SJSA1 (cell line): ENCODE measurements at regions not wholly inside any gene's neighbourhood (a gene's known extent, or its start where the extent isn't known, plus 50 kb on each side); places are given as distances from the start of the nearest gene placed in this dataset.

Source experiments
- DNase-seq, 2 experiments: peaks; one replicate each; pipeline ENCODE4 v3.0.0-alpha.2; 2015 to 2020; ENCODE audit warnings: low spot score in 2 of 2, low read depth in 1 of 2
- H3K27ac ChIP-seq: fragments of 250-450 bp; sonication (Bioruptor Pico); 2 replicates; pipeline ENCODE4 v1.5.1; 2020; ENCODE audit warnings: mild to moderate bottlenecking, moderate library complexity
- H3K27me3 ChIP-seq: fragments of 250-450 bp; sonication (Bioruptor Pico); replicated peaks from 2 replicates; pipeline ENCODE4 v1.5.1; 2020; ENCODE audit warnings: mild to moderate bottlenecking, moderate library complexity
- H3K36me3 ChIP-seq: fragments of 250-450 bp; sonication (Bioruptor Pico); 2 replicates; pipeline ENCODE4 v1.5.1; 2020; ENCODE audit warnings: mild to moderate bottlenecking
- H3K4me1 ChIP-seq: fragments of 250-450 bp; sonication (Bioruptor Pico); replicated peaks from 2 replicates; pipeline ENCODE4 v1.6.1; 2021; ENCODE audit warnings: mild to moderate bottlenecking
- H3K4me3 ChIP-seq: fragments of 250-450 bp; sonication (Bioruptor Pico); 2 replicates; pipeline ENCODE4 v1.5.1; 2020; ENCODE audit warnings: mild to moderate bottlenecking
- H3K9me3 ChIP-seq: fragments of 250-450 bp; sonication (Bioruptor Pico); replicated peaks from 2 replicates; pipeline ENCODE4 v1.5.1; 2020; ENCODE audit warnings: mild to moderate bottlenecking

DNA sequence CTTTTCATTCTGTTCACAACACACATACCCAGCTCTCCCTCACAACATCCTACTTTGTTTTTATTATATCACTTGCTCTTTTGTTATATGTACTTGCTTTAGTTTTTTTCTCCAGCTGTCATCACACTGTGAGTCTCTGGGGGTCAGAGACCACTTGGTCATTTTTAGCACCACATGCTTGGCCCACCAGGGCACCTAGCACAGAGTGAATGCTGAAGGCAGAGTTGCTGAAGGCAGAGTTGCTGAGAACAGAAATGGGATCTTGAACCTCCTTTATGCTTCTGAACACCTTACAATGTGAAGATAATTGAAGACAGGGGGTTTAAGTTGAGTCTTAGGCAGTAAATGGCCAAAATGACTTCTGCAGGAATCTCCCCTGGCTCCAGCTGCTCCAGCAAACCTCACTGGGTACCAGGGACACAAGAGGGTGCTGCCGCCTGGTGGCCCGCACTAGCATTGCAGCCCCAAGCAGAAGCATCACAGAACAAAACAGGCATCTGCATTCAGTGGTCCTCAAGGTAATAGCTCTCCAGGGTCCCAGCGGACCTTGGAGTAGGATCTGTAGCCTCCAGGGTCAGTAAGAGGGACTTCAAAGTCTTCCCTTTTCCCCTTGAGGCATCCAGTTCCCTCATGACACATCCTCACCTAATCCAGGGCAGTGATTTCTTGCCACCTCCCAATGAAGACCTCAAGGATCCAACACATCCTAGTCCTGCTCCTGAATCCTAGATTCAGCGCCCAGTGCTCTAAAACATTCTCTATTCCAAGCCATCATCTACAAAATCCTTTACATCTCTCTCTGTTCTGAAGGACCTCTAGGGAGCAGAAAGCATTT lies 1972.6 kb downstream of the TP53TG3F start:
- Histone ChIP-seq H3K9me3 (0 out of 2 replicates have a peak, but pooled peaks cover 4% of the 10 kb centered on the region), H3K27me3 (no peaks in the 10 kb centered on the region)
- no peak for DNase-seq

DNA sequence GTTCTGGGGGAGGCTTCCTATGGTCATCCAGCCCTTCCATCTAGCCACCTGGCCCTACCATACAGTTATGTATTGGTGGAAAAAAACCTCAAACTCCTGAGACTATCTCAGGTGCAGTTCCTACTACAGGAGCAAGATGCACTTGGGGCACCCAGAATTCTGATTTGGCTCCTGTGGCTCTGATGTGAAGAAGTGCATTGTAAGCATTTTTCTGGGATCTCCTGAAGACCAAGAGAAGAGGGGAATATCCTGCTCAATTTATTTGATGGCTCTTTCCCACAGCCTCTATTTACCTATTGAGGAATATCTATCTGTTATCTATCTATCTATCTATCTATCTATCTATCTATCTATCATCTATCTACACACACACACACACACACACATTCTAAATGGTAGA lies 1981.5 kb downstream of the TP53TG3F start:
- no peak for DNase-seq

More for the DNA sequence above, 1972.6 kb downstream of the TP53TG3F start:
- H3K27ac ChIP-seq: no peak overlapping the region
- no peaks in the 10 kb centered on the region for H3K4me1 ChIP-seq
- H3K4me3 ChIP-seq: no peak overlapping the region
- H3K36me3 ChIP-seq: no peaks in the 10 kb centered on the region

DNA sequence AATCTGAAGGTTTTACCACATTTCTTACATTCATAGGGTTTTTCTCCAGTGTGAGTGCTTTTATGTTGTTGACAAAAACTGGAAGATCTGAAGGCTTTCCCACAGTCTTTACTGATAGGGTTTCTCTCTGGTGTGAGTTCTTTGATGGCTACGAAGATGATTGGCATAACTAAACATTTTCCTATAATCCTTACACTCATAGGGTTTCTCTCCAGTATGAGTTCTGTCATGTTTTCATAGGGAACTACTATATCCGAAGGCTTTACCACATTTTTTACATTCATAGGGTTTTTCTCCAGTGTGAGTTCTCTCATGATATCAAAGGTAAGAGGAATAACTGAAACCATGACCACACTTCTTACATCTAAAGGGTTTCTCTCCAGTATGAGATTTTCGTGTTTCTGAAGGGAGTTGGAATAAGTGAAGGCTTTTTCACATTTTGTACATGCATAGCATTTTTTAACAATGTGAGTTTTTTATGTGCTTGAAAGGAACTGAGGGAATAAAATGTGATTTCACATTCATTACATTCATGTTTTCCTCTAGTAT lies 1987.7 kb downstream of the TP53TG3F start:
- Histone ChIP-seq H3K27me3 (no peaks in the 10 kb centered on the region), H3K4me3 (no peak overlapping the region), H3K27ac (no peak overlapping the region), H3K36me3 (no peaks in the 10 kb centered on the region), H3K9me3 (peaks cover 5% of the 10 kb centered on the region), H3K4me1 (no peaks in the 10 kb centered on the region)
- no peak for DNase-seq

More for the DNA sequence above, 1981.5 kb downstream of the TP53TG3F start:
- 0 out of 2 replicates have a peak, but pooled peaks cover 4% of the 10 kb centered on the region for H3K9me3 ChIP-seq
- H3K27ac ChIP-seq: no peak overlapping the region
- H3K36me3 ChIP-seq: no peaks in the 10 kb centered on the region
- H3K27me3 ChIP-seq: no peaks in the 10 kb centered on the region
- H3K4me3 ChIP-seq: no peak overlapping the region
- no peaks in the 10 kb centered on the region for H3K4me1 ChIP-seq

DNA sequence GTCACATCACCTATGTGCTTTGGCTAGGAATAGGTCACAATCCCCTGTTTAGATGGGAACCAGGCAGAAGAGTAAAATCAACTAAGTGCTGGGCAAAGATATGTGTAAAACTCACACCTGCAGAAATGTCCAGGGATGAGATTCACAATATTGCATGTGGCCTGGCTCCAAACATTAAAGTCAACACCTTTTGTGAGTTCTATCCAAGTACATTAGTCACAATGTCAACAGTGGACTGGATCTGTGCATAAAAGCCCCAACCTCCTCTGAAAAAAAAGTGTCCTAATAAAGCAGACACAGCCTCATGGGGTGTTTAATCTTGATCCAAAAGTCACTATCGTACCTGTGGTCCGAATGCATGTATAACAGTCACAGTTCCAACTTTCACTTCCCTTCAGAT lies 1990.3 kb downstream of the TP53TG3F start:
- H3K4me1 ChIP-seq: no peaks in the 10 kb centered on the region
- no peak for DNase-seq
- H3K27ac ChIP-seq: no peak overlapping the region

DNA sequence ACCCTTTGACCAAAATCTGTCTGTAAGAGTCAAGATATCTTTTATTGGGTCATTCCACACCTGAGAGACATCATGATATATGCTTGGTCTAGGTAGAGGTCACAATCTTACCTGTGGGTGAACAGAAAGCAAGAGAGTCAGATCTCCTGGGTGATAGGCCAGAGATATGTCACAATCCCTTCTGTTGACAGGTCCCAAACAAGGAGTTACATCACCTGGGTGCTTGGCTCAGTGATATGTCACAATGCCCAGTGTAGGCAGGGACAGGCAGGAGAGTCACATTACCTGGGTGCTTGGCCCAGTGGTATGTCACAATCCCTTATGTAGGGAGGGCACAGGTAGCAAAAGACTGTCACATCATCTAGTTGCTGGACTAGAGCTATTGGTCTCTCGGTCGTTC lies 1991.2 kb downstream of the TP53TG3F start:
- Histone ChIP-seq H3K4me3 (no peak overlapping the region), H3K4me1 (no peaks in the 10 kb centered on the region), H3K9me3 (peaks cover 5% of the 10 kb centered on the region), H3K27me3 (no peaks in the 10 kb centered on the region), H3K36me3 (no peaks in the 10 kb centered on the region), H3K27ac (no peak overlapping the region)
- no peak for DNase-seq

More for the DNA sequence above, 1990.3 kb downstream of the TP53TG3F start:
- H3K4me3 ChIP-seq: no peak overlapping the region
- H3K27me3 ChIP-seq: no peaks in the 10 kb centered on the region
- H3K36me3 ChIP-seq: no peaks in the 10 kb centered on the region
- H3K9me3 ChIP-seq: peaks cover 5% of the 10 kb centered on the region

DNA sequence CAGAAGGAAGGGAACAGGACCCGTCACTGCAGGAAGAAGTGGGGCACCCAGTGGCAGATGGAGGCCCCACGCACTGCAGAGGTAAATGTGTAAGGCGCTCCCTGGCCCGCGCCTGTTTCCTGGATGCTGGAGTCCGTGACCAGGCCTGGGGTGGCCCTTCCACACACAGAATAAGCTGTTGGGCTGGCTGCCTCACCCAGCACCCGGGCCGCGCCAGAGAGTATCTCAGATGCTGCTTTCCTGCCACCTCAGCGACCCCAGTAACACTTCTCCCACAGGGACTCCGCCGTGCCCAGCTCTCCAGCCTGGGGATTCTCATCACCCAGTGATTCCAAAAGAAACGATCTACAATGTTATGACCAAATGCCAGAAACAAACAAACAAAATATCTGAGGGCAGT lies 1993.1 kb downstream of the TP53TG3F start:
- Histone ChIP-seq H3K9me3 (peaks cover 2% of the 10 kb centered on the region), H3K4me3 (no peak overlapping the region)

DNA sequence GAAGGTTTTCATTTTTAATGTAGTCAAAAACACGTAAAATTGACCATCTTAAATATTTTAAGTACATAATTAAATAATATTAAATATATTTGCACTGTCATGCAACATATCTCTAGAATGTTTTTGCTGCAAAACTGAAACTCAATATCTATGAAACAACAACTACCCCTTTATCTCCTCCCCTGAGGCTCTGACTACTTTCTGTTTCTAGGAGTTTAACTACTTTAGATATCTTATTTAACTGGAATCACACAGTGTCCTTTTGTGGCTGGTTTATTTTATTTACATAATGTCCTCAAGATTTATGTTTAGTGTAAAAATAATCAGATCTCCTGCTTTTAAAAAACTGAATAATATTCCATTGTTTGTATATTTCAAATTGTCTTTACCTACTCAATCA lies 2003.9 kb downstream of the TP53TG3F start:
- 0 out of 2 replicates have a peak, but pooled peaks cover 9% of the 10 kb centered on the region for H3K9me3 ChIP-seq
- no peak overlapping the region for H3K4me3 ChIP-seq
- no peaks in the 10 kb centered on the region for H3K27me3 ChIP-seq
- H3K27ac ChIP-seq: no peak overlapping the region
- H3K36me3 ChIP-seq: no peaks in the 10 kb centered on the region
- no peak for DNase-seq
- no peaks in the 10 kb centered on the region for H3K4me1 ChIP-seq

More for the DNA sequence above, 1993.1 kb downstream of the TP53TG3F start:
- Histone ChIP-seq H3K27ac (no peak overlapping the region), H3K4me1 (no peaks in the 10 kb centered on the region), H3K36me3 (no peaks in the 10 kb centered on the region), H3K27me3 (no peaks in the 10 kb centered on the region)
- DNase-seq: no peak

DNA sequence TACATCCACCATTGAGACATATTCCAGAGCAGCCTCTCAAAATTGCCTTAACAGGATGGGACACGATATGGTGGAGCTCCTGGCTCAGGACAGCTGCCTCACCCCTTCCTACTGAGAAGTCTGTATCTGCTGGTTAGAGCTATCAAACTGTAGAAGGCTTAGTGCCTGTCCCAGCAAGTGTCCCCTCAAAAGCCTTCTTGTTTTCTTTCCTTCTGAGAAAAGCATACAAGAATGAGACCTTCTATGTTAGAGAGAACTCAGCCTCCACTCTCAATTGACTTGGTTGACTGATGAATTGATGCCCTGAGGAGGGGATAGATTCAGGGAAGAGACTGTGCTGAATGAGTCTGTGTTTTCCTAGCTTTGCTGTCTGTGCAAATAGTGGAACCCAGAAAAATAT lies 2020.9 kb downstream of the TP53TG3F start:
- Histone ChIP-seq H3K27me3 (no peaks in the 10 kb centered on the region), H3K4me1 (no peaks in the 10 kb centered on the region), H3K36me3 (no peaks in the 10 kb centered on the region), H3K27ac (no peak overlapping the region), H3K9me3 (no peaks in the 10 kb centered on the region; the same call in 1 of the 2 replicates), H3K4me3 (no peak overlapping the region)
- no peak for DNase-seq

DNA sequence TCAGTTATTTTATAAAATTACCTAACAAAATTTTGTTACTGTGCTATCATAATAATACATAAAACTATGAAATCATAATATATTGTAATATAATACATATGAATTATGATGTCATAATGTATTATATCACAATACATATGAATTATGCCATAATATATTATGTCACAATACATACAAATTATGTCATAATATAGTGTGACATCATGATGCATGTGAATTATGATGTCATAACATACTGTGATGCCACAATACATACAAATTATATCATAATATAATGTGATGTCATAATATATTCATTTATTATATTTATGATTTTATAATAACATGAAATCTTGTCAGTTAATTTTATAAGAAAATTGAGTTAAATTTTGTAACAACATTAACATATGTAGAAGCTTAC lies 2021.6 kb downstream of the TP53TG3F start:
- H3K4me3 ChIP-seq: no peak overlapping the region
- H3K27ac ChIP-seq: no peak overlapping the region
- no peaks in the 10 kb centered on the region for H3K36me3 ChIP-seq
- no peaks in the 10 kb centered on the region; the same call in 1 of the 2 replicates for H3K9me3 ChIP-seq
- no peaks in the 10 kb centered on the region for H3K27me3 ChIP-seq
- no peak for DNase-seq
- no peaks in the 10 kb centered on the region for H3K4me1 ChIP-seq

DNA sequence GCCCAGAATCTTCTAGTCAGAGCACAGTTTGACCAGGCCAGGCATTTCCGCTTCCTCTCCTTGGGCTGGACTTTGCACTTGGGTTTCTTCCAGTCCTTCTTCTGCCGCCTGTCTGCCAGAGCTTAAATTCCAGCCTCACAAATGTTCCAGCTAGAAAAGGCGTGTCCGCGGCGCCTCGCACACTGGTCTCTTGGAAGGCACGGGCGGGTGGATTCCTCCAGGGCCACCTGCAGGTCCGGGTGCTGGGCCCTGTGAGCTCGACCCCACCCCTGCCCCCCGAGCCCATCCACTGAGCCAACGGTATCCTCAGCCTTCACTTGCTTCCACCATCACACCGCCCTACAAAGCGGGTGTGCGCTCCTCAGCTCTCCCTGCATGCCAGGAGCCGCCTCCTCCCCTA lies 2026.5 kb downstream of the TP53TG3F start:
- Histone ChIP-seq H3K27me3 (no peaks in the 10 kb centered on the region), H3K36me3 (no peaks in the 10 kb centered on the region), H3K27ac (no peak overlapping the region), H3K4me1 (no peaks in the 10 kb centered on the region), H3K9me3 (peaks cover 4% of the 10 kb centered on the region; the same call in 1 of the 2 replicates), H3K4me3 (no peak overlapping the region)
- DNase-seq: no peak

DNA sequence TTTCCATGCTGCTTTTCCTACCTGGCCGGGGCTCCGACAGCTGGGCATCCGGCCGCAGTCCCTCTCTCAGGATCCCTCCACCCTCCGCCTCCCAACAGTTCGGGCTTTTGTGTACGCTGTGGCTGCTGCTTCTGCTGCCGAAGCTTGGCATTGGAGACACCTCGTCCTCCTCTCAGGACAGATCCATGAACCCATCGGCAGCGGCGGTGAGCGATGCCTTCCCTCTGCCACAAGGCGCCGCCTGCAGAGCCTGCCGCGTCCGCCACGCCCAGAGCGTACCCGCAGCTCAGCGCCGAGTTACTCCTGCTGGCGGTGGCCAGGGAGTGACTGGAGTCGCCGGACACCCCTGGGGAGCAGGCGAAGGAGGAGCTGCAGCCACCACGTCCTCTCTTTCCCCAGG lies 2032.8 kb downstream of the TP53TG3F start:
- no peaks in the 10 kb centered on the region for H3K4me1 ChIP-seq
- H3K27ac ChIP-seq: no peak overlapping the region
- H3K36me3 ChIP-seq: no peaks in the 10 kb centered on the region
- no peak for DNase-seq
- no peak overlapping the region for H3K4me3 ChIP-seq
- H3K27me3 ChIP-seq: no peaks in the 10 kb centered on the region
- peaks cover 4% of the 10 kb centered on the region; the same call in 1 of the 2 replicates for H3K9me3 ChIP-seq

DNA sequence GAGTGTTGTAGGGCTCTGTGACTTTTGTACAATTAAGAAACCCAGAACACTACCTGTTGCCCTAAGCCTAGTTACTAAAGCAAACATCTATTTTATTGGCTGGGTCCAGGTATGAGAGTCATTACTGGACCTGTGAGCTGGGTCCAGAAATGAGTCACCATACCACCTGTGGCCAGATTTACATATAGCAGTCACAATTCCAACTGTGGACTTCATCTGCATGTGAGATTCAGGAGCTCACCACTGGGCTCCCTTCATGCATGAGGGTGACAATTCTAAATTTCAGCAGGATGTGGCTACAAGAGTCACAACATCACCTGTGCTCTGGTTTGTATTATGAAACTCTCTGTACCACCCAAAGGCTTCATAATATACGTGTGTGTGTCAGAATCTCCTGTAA lies 2038.0 kb downstream of the TP53TG3F start:
- H3K27ac ChIP-seq: no peak overlapping the region

DNA sequence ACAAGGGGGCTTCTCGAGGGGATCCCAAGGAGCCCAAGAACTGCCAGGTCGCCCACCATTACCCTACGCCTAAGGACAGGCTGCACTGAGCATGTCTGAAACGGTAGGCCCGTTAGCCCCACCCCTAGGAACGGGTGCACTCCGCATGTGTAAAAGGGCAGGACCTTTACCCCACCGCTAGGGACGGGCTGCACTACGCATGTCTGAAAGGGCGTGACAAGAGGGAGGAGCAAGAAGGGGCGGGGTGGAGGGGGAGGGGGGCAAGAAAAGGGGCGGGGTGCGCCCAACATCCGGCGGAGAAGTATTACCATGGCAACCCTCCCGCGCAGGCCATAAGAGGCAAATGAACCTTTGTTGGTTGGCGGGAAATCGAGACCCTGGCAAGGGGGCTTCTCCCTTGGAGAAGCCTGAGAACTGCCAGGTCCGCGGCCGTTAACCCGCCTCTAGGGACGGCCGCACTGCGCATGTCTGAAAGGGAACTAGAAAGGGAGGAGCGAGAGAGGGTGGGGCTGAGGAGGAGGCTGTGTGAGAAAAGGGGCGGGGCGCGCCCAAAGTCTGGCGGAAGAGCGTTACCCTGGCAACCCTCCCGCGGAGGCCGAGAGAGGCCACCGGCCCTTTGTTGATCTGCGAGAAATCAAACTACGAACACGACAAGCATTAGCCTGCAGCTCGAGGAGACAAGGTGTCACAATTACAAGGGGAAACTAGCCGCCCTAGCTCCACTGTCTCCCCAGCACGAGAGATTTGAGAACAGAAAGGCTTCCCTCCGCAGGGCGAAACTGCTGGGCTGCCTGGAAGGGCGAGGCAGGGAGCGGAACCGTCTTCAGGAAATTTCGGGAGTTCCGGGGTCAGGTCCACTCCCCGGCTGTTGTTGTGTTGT lies 2046.8 kb downstream of the TP53TG3F start:
- no peak for DNase-seq
- H3K4me3 ChIP-seq: no peak overlapping the region

More for the DNA sequence above, 2038.0 kb downstream of the TP53TG3F start:
- Histone ChIP-seq H3K4me3 (no peak overlapping the region), H3K36me3 (no peaks in the 10 kb centered on the region), H3K27me3 (no peaks in the 10 kb centered on the region), H3K9me3 (no peaks in the 10 kb centered on the region; the same call in 1 of the 2 replicates), H3K4me1 (no peaks in the 10 kb centered on the region)
- no peak for DNase-seq

DNA sequence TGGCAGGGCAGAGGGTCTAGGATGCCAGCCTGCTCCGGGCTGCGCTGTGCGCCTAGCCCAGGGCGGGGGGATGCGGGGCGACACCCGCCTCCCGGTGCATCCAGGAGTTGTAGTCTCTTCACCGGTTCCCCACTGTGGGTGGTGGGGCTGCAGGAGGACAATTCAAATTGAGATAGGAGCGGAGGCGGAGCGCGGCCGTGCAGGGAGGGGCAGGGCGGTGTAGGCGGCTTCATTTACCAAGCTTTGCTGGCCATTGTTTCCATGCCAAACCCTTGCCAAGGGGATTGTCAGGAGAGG lies 2047.4 kb downstream of the TP53TG3F start:
- H3K4me1 ChIP-seq: no peaks in the 10 kb centered on the region
- H3K36me3 ChIP-seq: no peaks in the 10 kb centered on the region
- H3K27me3 ChIP-seq: no peaks in the 10 kb centered on the region
- no peak overlapping the region for H3K4me3 ChIP-seq
- H3K27ac ChIP-seq: no peak overlapping the region
- no peaks in the 10 kb centered on the region for H3K9me3 ChIP-seq
- DNase-seq: no peak

More for the DNA sequence above, 2046.8 kb downstream of the TP53TG3F start:
- Histone ChIP-seq H3K4me1 (no peaks in the 10 kb centered on the region), H3K27ac (no peak overlapping the region), H3K36me3 (no peaks in the 10 kb centered on the region), H3K27me3 (no peaks in the 10 kb centered on the region), H3K9me3 (no peaks in the 10 kb centered on the region)
